Loucy (cell line): ENCODE measurements at regions not wholly inside any gene's neighbourhood (a gene's known extent, or its start where the extent isn't known, plus 50 kb on each side); places are given as distances from the start of the nearest gene placed in this dataset.

Source experiments
- H2AFZ ChIP-seq: fragments of 200-600 bp; sonication (generic); 2 replicates; pipeline ENCODE4 v1.6.0; 2016; ENCODE audit warnings: antibody characterized with exemption, mild to moderate bottlenecking, low read length, moderate library complexity
- H3F3A ChIP-seq: fragments of 200-600 bp; 2 replicates; pipeline ENCODE4 v1.6.0; 2016; ENCODE audit warnings: antibody characterized with exemption, low read depth, mild to moderate bottlenecking
- H3K27me3 ChIP-seq: fragments of 200-600 bp; sonication (generic); 2 replicates; pipeline ENCODE4 v1.6.1; 2014; ENCODE audit warnings: low read length, mild to moderate bottlenecking; ENCODE audit not compliant: insufficient read depth, poor library complexity, severe bottlenecking
- H3K36me3 ChIP-seq: fragments of 200-600 bp; sonication (generic); 2 replicates; pipeline ENCODE4 v1.6.1; 2016; ENCODE audit warnings: low read length; ENCODE audit not compliant: insufficient read depth
- H3K4me1 ChIP-seq: fragments of 200-600 bp; sonication (generic); 2 replicates; pipeline ENCODE4 v1.5.1; 2014; ENCODE audit warnings: low read length, mild to moderate bottlenecking; ENCODE audit not compliant: insufficient read depth, poor library complexity, severe bottlenecking
- H3K4me2 ChIP-seq: fragments of 200-600 bp; sonication (generic); 2 replicates; pipeline ENCODE4 v1.6.0; 2014; ENCODE audit warnings: antibody characterized with exemption, low read length, low read depth, mild to moderate bottlenecking; ENCODE audit not compliant: poor library complexity, severe bottlenecking
- H3K4me3 ChIP-seq: fragments of 200-600 bp; sonication (generic); 2 replicates; pipeline ENCODE4 v1.5.1; 2014; ENCODE audit warnings: low read length, mild to moderate bottlenecking, mixed read lengths; ENCODE audit not compliant: poor library complexity, severe bottlenecking
- H3K79me2 ChIP-seq: fragments of 200-600 bp; sonication (generic); 2 replicates; pipeline ENCODE4 v1.6.1; 2014; ENCODE audit warnings: low read length; ENCODE audit not compliant: insufficient read depth
- H3K9ac ChIP-seq: fragments of 200-600 bp; sonication (generic); 2 replicates; pipeline ENCODE4 v1.6.0; 2014; ENCODE audit warnings: mild to moderate bottlenecking, low read depth, low read length, moderate library complexity; ENCODE audit not compliant: poor library complexity, severe bottlenecking
- H3K9me2 ChIP-seq: fragments of 200-600 bp; sonication (generic); replicated peaks from 2 replicates; pipeline ENCODE4 v1.6.1; 2016; ENCODE audit warnings: low read depth, low read length, mixed read lengths
- H3K9me3 ChIP-seq: fragments of 200-600 bp; sonication (generic); 2 replicates; pipeline ENCODE4 v1.6.1; 2014; ENCODE audit warnings: mild to moderate bottlenecking, antibody characterized with exemption, low read length, low read depth; ENCODE audit not compliant: insufficient read depth
- H4K20me1 ChIP-seq: fragments of 200-600 bp; sonication (generic); 2 replicates; pipeline ENCODE4 v1.6.0; 2014; ENCODE audit warnings: antibody characterized with exemption, low read length, mild to moderate bottlenecking; ENCODE audit not compliant: insufficient read depth, poor library complexity, severe bottlenecking
- EZH2phosphoT487 ChIP-seq: fragments of 200-600 bp; IDR thresholded peaks from 2 replicates; pipeline ENCODE4 v1.6.1; 2018; ENCODE audit warnings: antibody characterized with exemption, mild to moderate bottlenecking, moderate library complexity, borderline replicate concordance
- TF ChIP-seq, protein P1 (sequence below): fragments of 200-600 bp; sonication (generic); conservative IDR thresholded peaks from 2 replicates; pipeline ENCODE4 v1.5.1; 2014; ENCODE audit warnings: mild to moderate bottlenecking, antibody characterized with exemption, low read length

DNA sequence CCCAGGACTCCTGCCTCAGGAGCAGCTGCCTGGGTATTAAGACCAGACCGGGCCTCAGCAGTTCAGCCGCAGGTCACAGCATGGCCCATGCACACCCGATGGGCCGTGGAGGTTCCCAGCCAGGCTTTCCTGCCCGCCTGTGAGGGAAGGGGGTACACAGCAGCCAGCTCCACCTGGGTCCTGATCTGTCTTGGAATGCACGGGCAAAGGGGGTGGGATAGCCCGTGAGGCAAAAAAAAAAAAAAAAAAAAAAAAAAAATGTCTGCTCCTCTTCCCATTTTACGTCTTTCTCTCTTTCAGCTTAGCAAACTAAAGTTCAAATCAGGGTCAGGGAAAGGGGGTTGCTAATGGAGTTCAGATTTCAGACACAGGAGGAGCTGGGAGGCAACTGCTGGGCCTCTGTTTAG, 385.2 kb downstream of the TNS1 start:
- Histone ChIP-seq H3K4me1 (no peaks in the 10 kb centered on the region), H3K36me3 (no peaks in the 10 kb centered on the region), H3K79me2 (no peaks in the 10 kb centered on the region), H3K9me2 (no peaks in the 10 kb centered on the region), H3K27me3 (no peaks in the 10 kb centered on the region), H4K20me1 (no peaks in the 10 kb centered on the region), H3K4me3 (no peak overlapping the region), H3K4me2 (no peak overlapping the region), H3K9ac (no peak overlapping the region), H3K9me3 (no peaks in the 10 kb centered on the region), H3F3A (no peaks in the 10 kb centered on the region), H2AFZ (no peak overlapping the region)
- no peak for TF ChIP-seq EZH2phosphoT487
- TF ChIP-seq, protein P1, sequence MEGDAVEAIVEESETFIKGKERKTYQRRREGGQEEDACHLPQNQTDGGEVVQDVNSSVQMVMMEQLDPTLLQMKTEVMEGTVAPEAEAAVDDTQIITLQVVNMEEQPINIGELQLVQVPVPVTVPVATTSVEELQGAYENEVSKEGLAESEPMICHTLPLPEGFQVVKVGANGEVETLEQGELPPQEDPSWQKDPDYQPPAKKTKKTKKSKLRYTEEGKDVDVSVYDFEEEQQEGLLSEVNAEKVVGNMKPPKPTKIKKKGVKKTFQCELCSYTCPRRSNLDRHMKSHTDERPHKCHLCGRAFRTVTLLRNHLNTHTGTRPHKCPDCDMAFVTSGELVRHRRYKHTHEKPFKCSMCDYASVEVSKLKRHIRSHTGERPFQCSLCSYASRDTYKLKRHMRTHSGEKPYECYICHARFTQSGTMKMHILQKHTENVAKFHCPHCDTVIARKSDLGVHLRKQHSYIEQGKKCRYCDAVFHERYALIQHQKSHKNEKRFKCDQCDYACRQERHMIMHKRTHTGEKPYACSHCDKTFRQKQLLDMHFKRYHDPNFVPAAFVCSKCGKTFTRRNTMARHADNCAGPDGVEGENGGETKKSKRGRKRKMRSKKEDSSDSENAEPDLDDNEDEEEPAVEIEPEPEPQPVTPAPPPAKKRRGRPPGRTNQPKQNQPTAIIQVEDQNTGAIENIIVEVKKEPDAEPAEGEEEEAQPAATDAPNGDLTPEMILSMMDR: no peak

DNA sequence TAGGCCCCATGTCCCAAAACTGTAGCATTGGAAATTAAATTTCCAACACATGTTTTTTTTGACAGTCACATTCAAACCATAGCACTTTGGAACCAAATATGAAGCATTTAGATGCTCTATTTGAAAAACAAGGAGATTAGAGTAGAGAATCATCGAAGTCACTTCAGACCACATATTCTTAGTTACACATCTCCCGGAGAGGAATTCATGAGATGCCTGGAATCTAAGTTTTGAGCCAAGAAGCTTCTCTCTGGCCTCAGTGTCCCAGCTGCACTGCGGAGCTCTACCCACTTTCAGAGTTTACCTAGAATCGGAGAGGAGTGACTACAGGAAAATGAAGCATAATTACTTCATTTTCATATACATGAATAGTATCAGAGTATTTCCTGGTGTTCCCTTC, 385.9 kb downstream of the TNS1 start:
- no peak overlapping the region for H2AFZ ChIP-seq
- H3K4me3 ChIP-seq: no peak overlapping the region
- no peaks in the 10 kb centered on the region for H3K4me1 ChIP-seq
- TF ChIP-seq EZH2phosphoT487: no peak
- TF ChIP-seq, protein P1: no peak
- no peaks in the 10 kb centered on the region for H4K20me1 ChIP-seq
- no peak overlapping the region for H3K4me2 ChIP-seq
- H3K27me3 ChIP-seq: no peaks in the 10 kb centered on the region
- H3K9me2 ChIP-seq: no peaks in the 10 kb centered on the region
- H3F3A ChIP-seq: no peaks in the 10 kb centered on the region
- no peaks in the 10 kb centered on the region for H3K9me3 ChIP-seq
- H3K79me2 ChIP-seq: no peaks in the 10 kb centered on the region
- no peak overlapping the region for H3K9ac ChIP-seq
- H3K36me3 ChIP-seq: no peaks in the 10 kb centered on the region

DNA sequence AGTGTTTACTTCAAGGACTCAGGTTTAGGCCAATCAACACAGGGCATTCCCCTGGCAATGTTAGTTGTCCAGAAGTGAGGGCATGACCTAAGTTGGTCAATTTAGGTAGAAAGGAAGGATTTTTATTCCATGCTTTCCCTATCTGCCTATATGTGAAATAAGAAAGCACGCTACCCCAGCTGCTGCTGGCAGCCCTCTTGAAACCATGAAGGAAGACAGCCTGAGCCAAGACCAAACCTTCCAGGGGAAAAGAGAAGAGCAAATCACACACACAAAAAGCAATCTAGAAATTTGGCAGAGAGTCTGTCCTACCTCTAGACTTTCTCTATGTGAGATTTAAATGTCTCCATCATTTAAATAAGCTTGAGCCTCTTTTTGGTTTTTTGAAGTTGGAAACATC, 387.6 kb downstream of the TNS1 start:
- H3K36me3 ChIP-seq: no peaks in the 10 kb centered on the region
- H3K9ac ChIP-seq: no peak overlapping the region
- no peak for TF ChIP-seq EZH2phosphoT487
- TF ChIP-seq, protein P1: no peak
- no peaks in the 10 kb centered on the region for H3K9me2 ChIP-seq
- peaks cover 7% of the 10 kb centered on the region for H3K4me1 ChIP-seq
- no peaks in the 10 kb centered on the region for H3K27me3 ChIP-seq
- no peaks in the 10 kb centered on the region for H3K9me3 ChIP-seq
- H3K79me2 ChIP-seq: no peaks in the 10 kb centered on the region
- no peak overlapping the region for H3K4me3 ChIP-seq
- no peaks in the 10 kb centered on the region for H3F3A ChIP-seq
- no peaks in the 10 kb centered on the region for H4K20me1 ChIP-seq
- no peak overlapping the region for H3K4me2 ChIP-seq
- no peak overlapping the region for H2AFZ ChIP-seq
